Mesendoderm (in vitro differentiated cells): ENCODE measurements at regions not wholly inside any gene's neighbourhood (a gene's known extent, or its start where the extent isn't known, plus 50 kb on each side); places are given as distances from the start of the nearest gene placed in this dataset.

Experiments
- DNase-seq: peaks from one replicate; pipeline ENCODE4 v3.0.0; 2013
- H2AK5ac ChIP-seq: 2 replicates; pipeline ENCODE4 v1.6.1; 2013; ENCODE audit warnings: low read length, inconsistent platforms
- H2BK120ac ChIP-seq: 2 replicates; pipeline ENCODE4 v1.6.1; 2013; ENCODE audit warnings: low read depth, mild to moderate bottlenecking, low read length, moderate library complexity, mixed read lengths
- H2BK15ac ChIP-seq: replicated peaks from 2 replicates; pipeline ENCODE4 v1.6.1; 2013; ENCODE audit warnings: low read depth, mild to moderate bottlenecking, moderate library complexity
- H2BK5ac ChIP-seq: 2 replicates; pipeline ENCODE4 v1.6.1; 2013; ENCODE audit warnings: low read length, inconsistent platforms
- H3K18ac ChIP-seq: 2 replicates; pipeline ENCODE4 v1.6.1; 2013; ENCODE audit warnings: mild to moderate bottlenecking, low read length, mixed read lengths
- H3K23ac ChIP-seq: one replicate; pipeline ENCODE4 v1.6.1; 2013; ENCODE audit warnings: low read length
- H3K27ac ChIP-seq: 2 replicates; pipeline ENCODE4 v1.5.1; 2013; ENCODE audit warnings: low read depth, mild to moderate bottlenecking, inconsistent platforms, low read length, moderate library complexity
- H3K27me3 ChIP-seq: 2 replicates; pipeline ENCODE4 v1.6.1; 2013; ENCODE audit warnings: low read length, control low read depth, mild to moderate bottlenecking, inconsistent platforms; ENCODE audit not compliant: insufficient read depth, poor library complexity
- H3K36me3 ChIP-seq: 2 replicates; pipeline ENCODE4 v1.6.1; 2013; ENCODE audit warnings: low read length, inconsistent platforms; ENCODE audit not compliant: control insufficient read depth, insufficient read depth
- H3K4ac ChIP-seq: one replicate; pipeline ENCODE4 v1.6.1; 2013; ENCODE audit warnings: low read depth, mild to moderate bottlenecking, low read length, moderate library complexity
- H3K4me1 ChIP-seq: 2 replicates; pipeline ENCODE4 v1.6.1; 2013; ENCODE audit warnings: low read depth, low read length, inconsistent platforms; ENCODE audit not compliant: control insufficient read depth
- H3K4me2 ChIP-seq: 2 replicates; pipeline ENCODE4 v1.6.1; 2013; ENCODE audit warnings: low read length
- H3K4me3 ChIP-seq: 2 replicates; pipeline ENCODE4 v1.5.1; 2013; ENCODE audit warnings: mild to moderate bottlenecking, low read length
- H3K56ac ChIP-seq: one replicate; pipeline ENCODE4 v1.6.1; 2013; ENCODE audit warnings: low read length
- H3K79me1 ChIP-seq: 2 replicates; pipeline ENCODE4 v1.6.1; 2013; ENCODE audit warnings: low read length, inconsistent platforms
- H3K79me2 ChIP-seq: 2 replicates; pipeline ENCODE4 v1.6.1; 2013; ENCODE audit warnings: mild to moderate bottlenecking, low read length; ENCODE audit not compliant: control insufficient read depth, insufficient read depth
- H3K9ac ChIP-seq: 2 replicates; pipeline ENCODE4 v1.6.1; 2013; ENCODE audit warnings: low read length, inconsistent platforms
- H4K5ac ChIP-seq: one replicate; pipeline ENCODE4 v1.6.1; 2013; ENCODE audit warnings: low read length
- H4K8ac ChIP-seq: one replicate; pipeline ENCODE4 v1.6.1; 2013; ENCODE audit warnings: low read depth, mild to moderate bottlenecking, control low read depth, low read length, moderate library complexity
- WGBS: extraction: QIAGEN DNeasy Blood & Tissue Kit; methylation state at CpG from one replicate; pipeline ENCODE4 v1.1.7; 2013; ENCODE audit warnings: low lambda C conversion rate, missing lambda C conversion rate; ENCODE audit not compliant: insufficient coverage; ENCODE audit errors: extremely low coverage; 5-methylcytosine and 5-hydroxymethylcytosine counted together

DNA sequence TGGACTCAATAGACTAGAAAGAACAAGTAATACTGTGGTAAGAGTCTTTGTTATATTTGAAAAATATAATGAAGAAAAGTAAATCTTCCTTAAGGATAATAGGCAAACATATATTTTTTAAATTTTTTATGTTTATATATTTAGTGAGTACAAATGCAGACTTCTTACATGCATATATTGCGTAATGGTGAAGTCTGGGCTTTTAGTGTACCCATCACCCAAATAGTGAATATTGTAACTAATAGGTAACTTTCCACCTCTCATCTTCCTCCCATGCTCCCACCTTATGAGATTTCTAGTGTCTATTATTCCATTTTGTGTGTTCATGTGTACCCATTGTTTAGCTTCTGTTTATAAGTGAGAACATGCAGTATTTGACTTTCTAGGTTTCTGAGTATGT, 711.2 kb upstream of the NDST4 start:
- no peak overlapping the region for H4K8ac ChIP-seq
- no peak overlapping the region for H3K4me3 ChIP-seq
- no peak overlapping the region for H2BK15ac ChIP-seq
- no peaks in the 10 kb centered on the region for H3K79me2 ChIP-seq
- H3K27ac ChIP-seq: no peak overlapping the region
- H3K4me1 ChIP-seq: no peaks in the 10 kb centered on the region
- no peak overlapping the region for H2BK5ac ChIP-seq
- H2AK5ac ChIP-seq: no peak overlapping the region
- H4K5ac ChIP-seq: no peak overlapping the region
- no peaks in the 10 kb centered on the region for H3K27me3 ChIP-seq
- no peaks in the 10 kb centered on the region for H3K36me3 ChIP-seq
- no peak overlapping the region for H3K4ac ChIP-seq
- no peaks in the 10 kb centered on the region for H3K79me1 ChIP-seq
- H2BK120ac ChIP-seq: no peak overlapping the region
- no peak overlapping the region for H3K56ac ChIP-seq
- DNase-seq: no peak
- WGBS: no CpG with 5 or more reads among the region's 1 CpG
- no peak overlapping the region for H3K18ac ChIP-seq
- no peak overlapping the region for H3K9ac ChIP-seq
- H3K23ac ChIP-seq: no peak overlapping the region
- H3K4me2 ChIP-seq: no peak overlapping the region

DNA sequence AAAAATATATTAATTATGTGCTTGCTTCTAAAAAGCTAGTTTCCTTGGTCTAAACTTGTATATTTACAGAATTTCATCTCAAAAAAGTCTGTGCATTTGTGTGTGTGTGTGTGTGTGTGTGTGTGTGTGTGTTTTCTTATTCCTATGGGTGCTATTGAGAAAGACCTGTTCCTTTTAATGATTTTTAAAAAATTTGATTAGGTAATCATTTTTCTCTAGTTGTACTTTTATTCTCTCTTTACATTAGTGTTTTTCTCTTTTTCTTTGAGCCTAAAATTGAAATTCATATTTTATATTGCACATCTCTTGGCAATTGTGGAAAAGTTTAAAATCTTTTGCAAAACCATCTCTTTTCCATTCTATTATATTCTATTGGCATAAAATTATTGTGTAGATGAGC, 690.4 kb upstream of the NDST4 start:
- Histone ChIP-seq H3K36me3 (no peaks in the 10 kb centered on the region), H3K4me2 (no peak overlapping the region), H2BK120ac (no peak overlapping the region), H3K4me1 (no peaks in the 10 kb centered on the region), H3K4ac (no peak overlapping the region), H3K4me3 (no peak overlapping the region), H3K18ac (no peak overlapping the region), H3K79me1 (no peaks in the 10 kb centered on the region), H3K79me2 (no peaks in the 10 kb centered on the region), H4K8ac (no peak overlapping the region), H3K27ac (no peak overlapping the region), H2AK5ac (no peak overlapping the region), H2BK5ac (no peak overlapping the region), H3K9ac (no peak overlapping the region), H3K56ac (no peak overlapping the region), H3K23ac (no peak overlapping the region), H2BK15ac (no peak overlapping the region), H3K27me3 (no peaks in the 10 kb centered on the region), H4K5ac (no peak overlapping the region)
- no peak for DNase-seq

DNA sequence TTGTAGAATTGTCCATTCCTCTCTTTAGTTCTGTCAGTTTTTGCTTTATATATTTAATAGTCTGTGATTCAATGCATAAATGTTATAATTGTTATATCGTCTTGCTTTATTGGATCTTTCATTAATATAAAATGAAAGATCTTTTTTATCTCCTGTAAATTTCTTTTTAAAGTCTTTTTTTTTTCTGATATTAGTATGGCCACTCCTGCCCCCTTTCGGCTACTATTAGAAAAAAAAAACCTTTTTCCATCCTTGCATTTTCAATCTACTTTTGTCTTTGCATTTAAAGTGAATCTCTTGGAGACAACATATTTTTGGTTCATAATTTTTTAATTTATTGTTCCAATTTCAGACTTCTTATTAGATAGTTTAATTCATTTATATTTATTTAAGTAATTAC, 677.4 kb upstream of the NDST4 start:
- Histone ChIP-seq H3K23ac (no peak overlapping the region), H3K27ac (no peak overlapping the region), H2BK5ac (no peak overlapping the region), H3K79me2 (no peaks in the 10 kb centered on the region), H2BK15ac (no peak overlapping the region), H4K5ac (no peak overlapping the region), H3K4me2 (no peak overlapping the region), H3K4me1 (no peaks in the 10 kb centered on the region), H3K4me3 (no peak overlapping the region), H3K27me3 (no peaks in the 10 kb centered on the region), H2AK5ac (no peak overlapping the region), H2BK120ac (no peak overlapping the region), H3K9ac (no peak overlapping the region), H4K8ac (no peak overlapping the region), H3K36me3 (no peaks in the 10 kb centered on the region), H3K18ac (no peak overlapping the region), H3K79me1 (no peaks in the 10 kb centered on the region), H3K56ac (no peak overlapping the region), H3K4ac (no peak overlapping the region)
- no peak for DNase-seq
- no CpG with 5 or more reads among the region's 2 CpGs for WGBS

DNA sequence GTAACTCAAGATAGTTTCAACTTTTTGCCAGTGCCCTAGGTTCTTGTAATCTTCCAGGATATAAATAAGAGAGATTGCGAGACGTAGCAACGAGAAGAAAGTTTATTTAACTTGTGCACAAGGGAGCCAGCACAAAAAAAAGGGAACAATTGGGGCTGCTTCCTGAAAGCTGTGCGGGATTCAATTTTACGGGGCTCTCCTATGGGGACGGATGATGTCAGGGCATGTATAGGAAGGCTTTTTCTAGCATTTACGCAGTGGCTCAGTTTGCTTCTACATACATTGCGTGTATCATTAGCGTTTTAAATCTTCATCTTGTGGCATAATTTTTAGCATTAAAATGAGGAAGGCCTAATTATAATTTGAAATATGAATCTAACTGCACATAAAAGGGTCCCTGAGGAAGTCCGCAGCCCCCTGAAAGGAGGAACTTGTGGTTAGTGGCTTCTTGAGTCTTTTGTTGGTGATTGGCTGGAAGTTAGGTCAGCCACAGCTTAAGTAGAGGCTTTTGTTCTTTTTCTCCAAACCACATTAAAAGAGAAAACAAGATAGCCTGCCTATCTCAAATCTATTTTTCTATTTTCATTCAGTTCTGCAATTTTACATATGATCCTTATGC, 668.2 kb upstream of the NDST4 start:
- peak overlapping the region; percentile 75 for H3K18ac ChIP-seq
- H3K4me1 ChIP-seq: no peaks in the 10 kb centered on the region
- H3K56ac ChIP-seq: no peak overlapping the region
- H3K79me2 ChIP-seq: no peaks in the 10 kb centered on the region
- H3K27me3 ChIP-seq: no peaks in the 10 kb centered on the region
- H4K5ac ChIP-seq: no peak overlapping the region
- H2BK15ac ChIP-seq: no peak overlapping the region
- no peak overlapping the region for H3K4me2 ChIP-seq
- H3K79me1 ChIP-seq: no peaks in the 10 kb centered on the region
- H3K4me3 ChIP-seq: no peak overlapping the region
- no CpG with 5 or more reads among the region's 10 CpGs for WGBS
- no peak overlapping the region for H3K9ac ChIP-seq
- H3K27ac ChIP-seq: no peak overlapping the region
- H2BK5ac ChIP-seq: no peak overlapping the region
- no peaks in the 10 kb centered on the region for H3K36me3 ChIP-seq
- no peak overlapping the region for H3K23ac ChIP-seq
- peak overlapping the region; percentile 70 for H3K4ac ChIP-seq
- H2AK5ac ChIP-seq: no peak overlapping the region
- no peak overlapping the region for H2BK120ac ChIP-seq
- no peak for DNase-seq
- peak overlapping the region; percentile 76 for H4K8ac ChIP-seq

DNA sequence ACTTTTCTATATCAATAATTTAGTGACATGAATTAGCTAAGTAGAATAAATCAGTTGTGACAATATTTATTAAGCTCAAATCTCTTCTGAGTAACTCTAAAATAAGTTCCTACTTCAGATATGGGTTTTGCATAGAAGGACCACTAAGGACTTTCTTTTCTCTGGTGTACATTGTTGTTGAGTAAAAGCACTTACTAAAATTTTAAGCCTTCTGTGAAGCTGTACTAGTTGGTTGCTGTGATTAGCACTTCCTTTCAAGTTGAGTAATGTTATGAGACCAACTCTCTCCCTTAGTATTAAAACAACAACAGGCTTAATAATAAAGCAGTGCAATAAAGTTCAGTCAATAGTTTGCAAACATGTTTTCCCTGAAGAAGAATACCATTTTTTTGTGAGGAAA, 667.4 kb upstream of the NDST4 start:
- H3K27me3 ChIP-seq: no peaks in the 10 kb centered on the region
- H3K79me1 ChIP-seq: no peaks in the 10 kb centered on the region
- no peak overlapping the region for H3K18ac ChIP-seq
- no peak overlapping the region for H3K56ac ChIP-seq
- no peak overlapping the region for H3K4me3 ChIP-seq
- no peak overlapping the region for H2BK15ac ChIP-seq
- no peaks in the 10 kb centered on the region for H3K79me2 ChIP-seq
- DNase-seq: no peak
- H2AK5ac ChIP-seq: no peak overlapping the region
- H3K36me3 ChIP-seq: no peaks in the 10 kb centered on the region
- H2BK5ac ChIP-seq: no peak overlapping the region
- H3K23ac ChIP-seq: no peak overlapping the region
- H3K4ac ChIP-seq: no peak overlapping the region
- H3K9ac ChIP-seq: no peak overlapping the region
- H2BK120ac ChIP-seq: no peak overlapping the region
- no peak overlapping the region for H4K8ac ChIP-seq
- H3K27ac ChIP-seq: no peak overlapping the region
- H3K4me1 ChIP-seq: no peaks in the 10 kb centered on the region
- no peak overlapping the region for H3K4me2 ChIP-seq
- H4K5ac ChIP-seq: no peak overlapping the region

DNA sequence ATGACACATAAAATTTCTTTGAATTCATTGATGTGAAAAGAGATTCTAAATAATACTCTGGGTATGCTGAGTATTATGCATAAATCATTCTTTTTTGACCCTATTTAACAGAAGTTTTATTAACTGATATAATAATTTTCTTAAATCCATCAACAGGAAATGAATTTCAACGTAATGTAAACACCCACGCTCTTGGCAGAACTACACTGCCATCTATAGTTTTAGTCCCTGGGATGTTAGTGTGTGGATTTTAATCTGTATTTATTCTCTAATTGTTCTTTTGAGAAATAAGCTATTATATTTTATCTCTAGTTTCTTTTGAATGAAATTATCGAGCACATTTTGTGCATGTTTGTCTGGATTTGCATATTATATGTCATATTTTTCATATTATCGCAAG, 666.8 kb upstream of the NDST4 start:
- Histone ChIP-seq H2BK15ac (no peak overlapping the region), H3K36me3 (no peaks in the 10 kb centered on the region), H3K18ac (no peak overlapping the region), H2AK5ac (no peak overlapping the region), H3K23ac (no peak overlapping the region), H3K4me2 (no peak overlapping the region), H3K4me3 (no peak overlapping the region), H3K4ac (no peak overlapping the region), H3K27ac (no peak overlapping the region), H4K8ac (no peak overlapping the region), H3K4me1 (no peaks in the 10 kb centered on the region), H2BK5ac (no peak overlapping the region), H3K79me2 (no peaks in the 10 kb centered on the region), H2BK120ac (no peak overlapping the region), H3K79me1 (no peaks in the 10 kb centered on the region), H3K27me3 (no peaks in the 10 kb centered on the region), H3K9ac (no peak overlapping the region), H3K56ac (no peak overlapping the region), H4K5ac (no peak overlapping the region)
- WGBS: no CpG with 5 or more reads among the region's 4 CpGs
- no peak for DNase-seq
